ENCODE measurements at regions not wholly inside any gene's neighbourhood (a gene's known extent, or its start where the extent isn't known, plus 50 kb on each side); places are given as distances from the start of the nearest gene placed in this dataset.

- ChIA-PET POLR2A (no interaction called here), CTCF (no interaction called here)
These were observed 338.6 kb upstream of the ZFP42 start for GRCh38 chr4:187656959-187657358.

DNA sequence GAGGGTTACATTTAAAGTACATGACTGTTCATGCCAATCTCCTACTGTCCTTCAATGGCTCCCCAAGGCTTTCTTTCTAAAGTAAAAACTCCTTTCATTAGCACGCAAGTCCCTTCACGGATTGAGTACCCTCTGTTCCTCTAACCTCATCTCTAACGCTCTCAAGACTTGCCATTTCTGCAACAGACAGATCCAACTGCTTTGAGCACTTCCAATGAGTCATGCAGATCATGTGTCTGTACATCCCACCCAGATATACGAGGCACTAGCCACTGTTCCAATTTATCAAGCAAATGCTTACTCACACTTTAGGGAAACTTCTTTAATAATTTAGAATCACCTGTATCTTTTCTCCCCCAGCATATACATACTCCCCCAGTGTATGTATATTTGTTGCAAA lies 332.5 kb upstream of the ZFP42 start:
- Histone ChIP-seq H3K4me3 (ENCODE audit: low read depth, low read length) (no peak overlapping the region), H3K36me3 (ENCODE audit: control insufficient read depth in 2 of 2, insufficient read depth in 1 of 2, low read length in 2 of 2) (no peaks in the 10 kb centered on the region), H3K9me3 (ENCODE audit: control insufficient read depth, insufficient read depth, low read depth, low read length) (no peaks in the 10 kb centered on the region), H3K4me1 (ENCODE audit: control insufficient read depth, insufficient read depth, low read length) (no peaks in the 10 kb centered on the region), H3K27ac (ENCODE audit: extremely low read depth, low read depth, low read length) (no peak overlapping the region)
- POLR2A ChIA-PET: no interaction called here
- no peak for TF ChIP-seq ZNF366 (tag by site-specific recombination; conservative IDR thresholded peaks at IDR 0.05)
- TF ChIP-seq, protein P1, sequence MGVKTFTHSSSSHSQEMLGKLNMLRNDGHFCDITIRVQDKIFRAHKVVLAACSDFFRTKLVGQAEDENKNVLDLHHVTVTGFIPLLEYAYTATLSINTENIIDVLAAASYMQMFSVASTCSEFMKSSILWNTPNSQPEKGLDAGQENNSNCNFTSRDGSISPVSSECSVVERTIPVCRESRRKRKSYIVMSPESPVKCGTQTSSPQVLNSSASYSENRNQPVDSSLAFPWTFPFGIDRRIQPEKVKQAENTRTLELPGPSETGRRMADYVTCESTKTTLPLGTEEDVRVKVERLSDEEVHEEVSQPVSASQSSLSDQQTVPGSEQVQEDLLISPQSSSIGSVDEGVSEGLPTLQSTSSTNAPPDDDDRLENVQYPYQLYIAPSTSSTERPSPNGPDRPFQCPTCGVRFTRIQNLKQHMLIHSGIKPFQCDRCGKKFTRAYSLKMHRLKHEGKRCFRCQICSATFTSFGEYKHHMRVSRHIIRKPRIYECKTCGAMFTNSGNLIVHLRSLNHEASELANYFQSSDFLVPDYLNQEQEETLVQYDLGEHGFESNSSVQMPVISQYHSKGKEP (tag by site-specific recombination; IDR thresholded peaks at IDR 0.05): no peak
- TF ChIP-seq ZNF585B (tag by site-specific recombination; IDR thresholded peaks at IDR 0.05): no peak
- CTCF ChIA-PET: no interaction called here

More at GRCh38 chr4:187656959-187657358, 338.6 kb upstream of the ZFP42 start:
- Histone ChIP-seq H3K4me3 (ENCODE audit: low read depth, low read length) (no peak overlapping the region), H3K36me3 (ENCODE audit: control insufficient read depth in 2 of 2, insufficient read depth in 1 of 2, low read length in 2 of 2) (no peaks in the 10 kb centered on the region), H3K9me3 (ENCODE audit: control insufficient read depth, insufficient read depth, low read depth, low read length) (no peaks in the 10 kb centered on the region), H3K27ac (ENCODE audit: extremely low read depth, low read depth, low read length) (no peak overlapping the region), H3K4me1 (ENCODE audit: control insufficient read depth, insufficient read depth, low read length) (no peaks in the 10 kb centered on the region)
- TF ChIP-seq TRIM28 (IDR thresholded peaks at IDR 0.05; ENCODE audit: borderline replicate concordance, low read length) (no peak), ZNF121 (tag by site-specific recombination; IDR thresholded peaks at IDR 0.05) (no peak), ZNF202 (tag by site-specific recombination; IDR thresholded peaks at IDR 0.05; ENCODE audit: borderline replicate concordance) (no peak), IKZF3 (tag by site-specific recombination; IDR thresholded peaks at IDR 0.05) (no peak), ZNF416 (tag by site-specific recombination; IDR thresholded peaks at IDR 0.05) (no peak), ZNF677 (tag by site-specific recombination; IDR thresholded peaks at IDR 0.05) (no peak), ZNF426 (tag by site-specific recombination; IDR thresholded peaks at IDR 0.05) (no peak), YY1 (tag by site-specific recombination; IDR thresholded peaks at IDR 0.05) (no peak), ZNF174 (tag by site-specific recombination; IDR thresholded peaks at IDR 0.05) (no peak), ZNF843 (tag by site-specific recombination; IDR thresholded peaks at IDR 0.05) (no peak)
- TF ChIP-seq, protein P2, sequence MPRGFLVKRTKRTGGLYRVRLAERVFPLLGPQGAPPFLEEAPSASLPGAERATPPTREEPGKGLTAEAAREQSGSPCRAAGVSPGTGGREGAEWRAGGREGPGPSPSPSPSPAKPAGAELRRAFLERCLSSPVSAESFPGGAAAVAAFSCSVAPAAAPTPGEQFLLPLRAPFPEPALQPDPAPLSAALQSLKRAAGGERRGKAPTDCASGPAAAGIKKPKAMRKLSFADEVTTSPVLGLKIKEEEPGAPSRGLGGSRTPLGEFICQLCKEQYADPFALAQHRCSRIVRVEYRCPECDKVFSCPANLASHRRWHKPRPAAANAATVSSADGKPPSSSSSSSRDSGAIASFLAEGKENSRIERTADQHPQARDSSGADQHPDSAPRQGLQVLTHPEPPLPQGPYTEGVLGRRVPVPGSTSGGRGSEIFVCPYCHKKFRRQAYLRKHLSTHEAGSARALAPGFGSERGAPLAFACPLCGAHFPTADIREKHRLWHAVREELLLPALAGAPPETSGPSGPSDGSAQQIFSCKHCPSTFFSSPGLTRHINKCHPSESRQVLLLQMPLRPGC (tag by site-specific recombination; IDR thresholded peaks at IDR 0.05): no peak

GRCh38 chr4:187664011-187664410 lies 331.6 kb upstream of the ZFP42 start:
- Histone ChIP-seq H3K4me3 (ENCODE audit: low read depth, low read length) (no peak overlapping the region), H3K9me3 (ENCODE audit: control insufficient read depth, insufficient read depth, low read depth, low read length) (no peaks in the 10 kb centered on the region), H3K36me3 (ENCODE audit: control insufficient read depth in 2 of 2, insufficient read depth in 1 of 2, low read length in 2 of 2) (no peaks in the 10 kb centered on the region), H3K4me1 (ENCODE audit: control insufficient read depth, insufficient read depth, low read length) (no peaks in the 10 kb centered on the region), H3K27ac (ENCODE audit: extremely low read depth, low read depth, low read length) (no peak overlapping the region)
- POLR2A ChIA-PET: no interaction called here
- CTCF ChIA-PET: no interaction called here
- no peak for TF ChIP-seq ZNF239 (tag by site-specific recombination; IDR thresholded peaks at IDR 0.05)
- TF ChIP-seq ZNF558 (tag by site-specific recombination; IDR thresholded peaks at IDR 0.05): no peak
- TF ChIP-seq ZBTB7A (tag by site-specific recombination; IDR thresholded peaks at IDR 0.05; ENCODE audit: low read depth): no peak
- no peak for TF ChIP-seq ZNF561 (tag by site-specific recombination; IDR thresholded peaks at IDR 0.05; ENCODE audit: borderline replicate concordance)
- TF ChIP-seq KLF16 (tag by site-specific recombination; IDR thresholded peaks at IDR 0.05): no peak
- TF ChIP-seq ZNF776 (tag by site-specific recombination; IDR thresholded peaks at IDR 0.05; ENCODE audit: borderline replicate concordance): no peak
- TF ChIP-seq ZNF791 (tag by site-specific recombination; IDR thresholded peaks at IDR 0.05): no peak
- no peak for TF ChIP-seq ZNF37A (tag by site-specific recombination; IDR thresholded peaks at IDR 0.05)
- TF ChIP-seq ZNF24 (tag by site-specific recombination; IDR thresholded peaks at IDR 0.05): no peak
- TF ChIP-seq MEIS1 (CRISPR knock-in tag; IDR thresholded peaks at IDR 0.05; ENCODE audit: borderline replicate concordance): no peak
- no peak for TF ChIP-seq ZNF580 (tag by site-specific recombination; IDR thresholded peaks at IDR 0.05)
- no peak for TF ChIP-seq MZF1 (tag by site-specific recombination; IDR thresholded peaks at IDR 0.05; ENCODE audit: borderline replicate concordance)
- TF ChIP-seq IKZF3 (tag by site-specific recombination; IDR thresholded peaks at IDR 0.05): no peak
- TF ChIP-seq PRDM10 (tag by site-specific recombination; IDR thresholded peaks at IDR 0.05): no peak
- TF ChIP-seq HOXA7 (CRISPR knock-in tag; IDR thresholded peaks at IDR 0.05; ENCODE audit: borderline replicate concordance): no peak

Data from HEK293 (cell line).